ENCODE measurements at regions not wholly inside any gene's neighbourhood (a gene's known extent, or its start where the extent isn't known, plus 50 kb on each side); places are given as distances from the start of the nearest gene placed in this dataset.

DNA sequence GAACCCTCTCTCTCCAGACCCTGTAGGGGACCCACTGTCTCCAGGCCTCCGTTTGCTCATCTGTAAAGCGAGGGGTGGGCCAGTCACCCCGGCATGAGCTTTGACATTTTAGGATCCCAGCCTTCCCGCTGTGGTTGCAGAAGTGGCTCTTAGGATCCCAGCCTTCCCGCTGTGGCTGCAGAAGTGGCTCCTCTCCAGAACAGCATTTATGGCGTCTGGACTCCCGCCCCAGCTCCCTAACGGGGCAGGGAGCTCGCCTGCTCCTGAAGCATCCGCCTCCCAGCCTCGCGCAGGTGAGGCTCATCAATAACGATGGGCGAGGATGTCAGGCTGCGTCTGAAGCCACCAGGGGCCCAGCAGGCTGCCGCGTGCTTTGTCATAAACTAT is 222.3 kb upstream of the TNRC6C start:
- no peak for DNase-seq (ENCODE audit: low read depth in 1 of 2, low spot score in 1 of 2)
- in situ Hi-C loops (cut with HindIII; ENCODE audit: low pct_unique_long_range_greater_than_20kb, low sequenced_read_pairs) = no loop called here
- TF ChIP-seq JUND (IDR thresholded peaks at IDR 0.05; ENCODE audit: low read depth) = no peak

GRCh38 chr17:77736721-77737120 is 221.8 kb upstream of the TNRC6C start:
- no peak for DNase-seq (ENCODE audit: low read depth in 1 of 2, low spot score in 1 of 2)
- no peak for TF ChIP-seq JUND (IDR thresholded peaks at IDR 0.05; ENCODE audit: low read depth)
- in situ Hi-C loops (cut with HindIII; ENCODE audit: low pct_unique_long_range_greater_than_20kb, low sequenced_read_pairs) = no loop called here

GRCh38 chr17:77737442-77738265 is 220.8 kb upstream of the TNRC6C start:
- no peak for DNase-seq (ENCODE audit: low read depth in 1 of 2, low spot score in 1 of 2)
- in situ Hi-C loops (cut with HindIII; ENCODE audit: low pct_unique_long_range_greater_than_20kb, low sequenced_read_pairs) = no loop called here
- TF ChIP-seq JUND (IDR thresholded peaks at IDR 0.05; ENCODE audit: low read depth) = no peak

- peak in 1 of 2 experiments; percentile 15 for DNase-seq (ENCODE audit: low read depth in 1 of 2, low spot score in 1 of 2)
- TF ChIP-seq JUND (IDR thresholded peaks at IDR 0.05; ENCODE audit: low read depth) = no peak
- in situ Hi-C loops (cut with HindIII; ENCODE audit: low pct_unique_long_range_greater_than_20kb, low sequenced_read_pairs) = no loop called here
Measured at GRCh38 chr17:77738751-77739531, 219.6 kb upstream of the TNRC6C start.

DNA sequence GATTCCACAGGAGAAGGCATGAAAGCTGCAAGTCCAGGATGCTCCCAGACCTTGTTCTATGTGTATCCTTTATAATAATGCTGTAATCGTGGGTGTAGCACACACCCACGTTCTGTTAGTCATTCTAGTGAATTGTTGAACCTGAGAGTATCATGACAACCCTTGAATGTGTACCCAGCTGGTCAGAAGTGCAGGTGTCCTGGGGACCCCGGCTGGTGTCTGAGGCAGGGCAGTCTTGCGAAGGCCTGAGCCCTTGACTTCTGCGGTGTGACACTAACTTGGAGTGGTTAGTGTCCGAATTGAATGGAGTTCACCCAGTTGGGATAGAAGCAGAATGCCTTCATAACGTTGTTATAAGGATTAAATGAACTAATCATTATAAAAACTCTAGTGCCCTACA is 218.0 kb upstream of the TNRC6C start:
- in situ Hi-C loops (cut with HindIII; ENCODE audit: low pct_unique_long_range_greater_than_20kb, low sequenced_read_pairs) = no loop called here
- DNase-seq (ENCODE audit: low read depth in 1 of 2, low spot score in 1 of 2) = no peak
- TF ChIP-seq JUND (IDR thresholded peaks at IDR 0.05; ENCODE audit: low read depth) = no peak

- no peak for DNase-seq (ENCODE audit: low read depth in 1 of 2, low spot score in 1 of 2)
Measured at GRCh38 chr17:77741109-77741508, 217.4 kb upstream of the TNRC6C start.

GRCh38 chr17:77742579-77742978 is 215.9 kb upstream of the TNRC6C start:
- no peak for DNase-seq (ENCODE audit: low read depth in 1 of 2, low spot score in 1 of 2)
- no peak for TF ChIP-seq JUND (IDR thresholded peaks at IDR 0.05; ENCODE audit: low read depth)
- in situ Hi-C loops (cut with HindIII; ENCODE audit: low pct_unique_long_range_greater_than_20kb, low sequenced_read_pairs) = no loop called here

More at GRCh38 chr17:77741109-77741508, 217.4 kb upstream of the TNRC6C start:
- in situ Hi-C loops (cut with HindIII; ENCODE audit: low pct_unique_long_range_greater_than_20kb, low sequenced_read_pairs) = no loop called here
- TF ChIP-seq JUND (IDR thresholded peaks at IDR 0.05; ENCODE audit: low read depth) = no peak

- in situ Hi-C loops (cut with HindIII; ENCODE audit: low pct_unique_long_range_greater_than_20kb, low sequenced_read_pairs) = no loop called here
- no peak for DNase-seq (ENCODE audit: low read depth in 1 of 2, low spot score in 1 of 2)
- TF ChIP-seq JUND (IDR thresholded peaks at IDR 0.05; ENCODE audit: low read depth) = no peak
Measured at GRCh38 chr17:77744066-77744988, 214.2 kb upstream of the TNRC6C start.

GRCh38 chr17:77745702-77746101 is 212.8 kb upstream of the TNRC6C start:
- in situ Hi-C loops (cut with HindIII; ENCODE audit: low pct_unique_long_range_greater_than_20kb, low sequenced_read_pairs) = no loop called here
- no peak for DNase-seq (ENCODE audit: low read depth in 1 of 2, low spot score in 1 of 2)
- TF ChIP-seq JUND (IDR thresholded peaks at IDR 0.05; ENCODE audit: low read depth) = no peak

DNA sequence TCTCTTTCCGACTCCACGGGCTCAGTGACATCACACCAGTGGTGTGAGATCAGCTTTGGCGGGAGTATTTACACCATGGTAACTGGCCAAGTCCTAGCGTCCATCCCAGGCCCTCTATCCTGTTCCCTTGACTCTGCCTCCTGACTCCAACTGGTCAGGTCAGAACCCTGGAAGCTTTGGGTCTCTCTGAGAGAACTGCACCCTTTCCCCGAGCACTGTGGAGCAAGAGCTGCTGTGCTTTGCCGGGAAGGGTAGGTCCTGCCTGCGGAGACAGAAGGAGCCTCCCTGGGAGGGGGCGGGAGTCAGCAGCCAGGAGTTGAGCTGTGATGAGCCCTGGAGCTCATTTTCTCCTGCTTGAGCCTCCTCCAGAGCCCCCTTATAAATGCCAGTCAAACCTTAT is 212.1 kb upstream of the TNRC6C start:
- no peak for DNase-seq (ENCODE audit: low read depth in 1 of 2, low spot score in 1 of 2)
- TF ChIP-seq JUND (IDR thresholded peaks at IDR 0.05; ENCODE audit: low read depth) = no peak
- in situ Hi-C loops (cut with HindIII; ENCODE audit: low pct_unique_long_range_greater_than_20kb, low sequenced_read_pairs) = no loop called here

DNA sequence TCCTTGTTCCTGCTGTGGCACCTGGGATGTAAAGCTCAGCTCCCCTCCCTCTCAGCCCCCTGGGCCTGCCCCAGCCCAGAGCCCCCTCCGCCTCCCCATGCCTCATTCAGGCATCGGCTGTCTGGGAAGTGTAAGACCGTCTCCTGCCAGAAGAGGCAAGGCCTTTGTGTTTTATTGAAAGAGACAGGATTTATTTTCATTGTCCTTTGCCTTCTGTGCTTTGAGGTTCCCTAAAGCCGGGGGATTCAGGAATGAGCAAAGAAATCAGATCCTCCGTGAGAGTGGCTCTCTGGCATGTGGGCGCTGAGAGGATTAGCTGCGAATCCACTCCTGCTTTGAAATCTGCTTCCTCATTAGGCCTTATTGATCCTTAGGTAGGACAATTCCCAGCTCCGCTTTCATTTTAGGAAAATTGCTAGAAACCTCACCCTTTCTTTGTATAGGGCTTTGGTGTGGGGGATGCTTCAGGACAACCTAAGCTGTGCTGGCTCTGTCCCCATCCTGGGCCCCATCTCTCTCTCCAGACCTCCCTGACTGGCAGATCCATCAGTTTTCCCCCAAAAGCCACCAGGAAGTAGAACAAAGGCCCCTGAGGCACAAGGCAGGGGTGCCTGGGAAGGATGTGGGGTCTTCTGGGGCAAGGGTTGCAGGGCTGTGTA is 211.5 kb upstream of the TNRC6C start:
- no peak for DNase-seq (ENCODE audit: low read depth in 1 of 2, low spot score in 1 of 2)
- TF ChIP-seq JUND (IDR thresholded peaks at IDR 0.05; ENCODE audit: low read depth) = no peak
- in situ Hi-C loops (cut with HindIII; ENCODE audit: low pct_unique_long_range_greater_than_20kb, low sequenced_read_pairs) = no loop called here

- no peak for TF ChIP-seq JUND (IDR thresholded peaks at IDR 0.05; ENCODE audit: low read depth)
Measured at GRCh38 chr17:77748436-77748835, 210.1 kb upstream of the TNRC6C start.

More at GRCh38 chr17:77748436-77748835, 210.1 kb upstream of the TNRC6C start:
- in situ Hi-C loops (cut with HindIII; ENCODE audit: low pct_unique_long_range_greater_than_20kb, low sequenced_read_pairs) = no loop called here
- no peak for DNase-seq (ENCODE audit: low read depth in 1 of 2, low spot score in 1 of 2)

Data from T47D (cell line).